Neutrophil (primary cell): ENCODE measurements at regions not wholly inside any gene's neighbourhood (a gene's known extent, or its start where the extent isn't known, plus 50 kb on each side); places are given as distances from the start of the nearest gene placed in this dataset.

ENCODE experiments used
- H3K27ac ChIP-seq: fragments of 200-600 bp; sonication (generic); 2 replicates; pipeline ENCODE4 v1.5.1; 2016; ENCODE audit warnings: mild to moderate bottlenecking, moderate library complexity
- H3K27me3 ChIP-seq: fragments of 200-600 bp; sonication (generic); 2 replicates; pipeline ENCODE4 v1.6.0; 2016; ENCODE audit warnings: mild to moderate bottlenecking
- H3K36me3 ChIP-seq: fragments of 200-600 bp; sonication (generic); 2 replicates; pipeline ENCODE4 v1.5.1; 2017
- H3K4me1 ChIP-seq, 2 experiments: fragments of 200-600 bp in 1 of 2; sonication (generic) in 1 of 2; 1 replicate in 1 of 2; 2 replicates in 1 of 2; pipeline versions ENCODE4 v1.5.1 to v1.6.1; 2013 to 2016; ENCODE audit warnings: low read depth in 1 of 2, low read length in 1 of 2, mild to moderate bottlenecking in 1 of 2, moderate library complexity in 1 of 2; ENCODE audit not compliant: control insufficient read depth in 1 of 2, insufficient read depth in 1 of 2
- H3K4me3 ChIP-seq, 2 experiments: fragments of 200-600 bp in 1 of 2; sonication (generic) in 1 of 2; 1 replicate in 1 of 2; 2 replicates in 1 of 2; pipeline ENCODE4 v1.5.1; 2013 to 2016; ENCODE audit warnings: low read depth in 1 of 2, low read length in 1 of 2, mild to moderate bottlenecking in 1 of 2, moderate library complexity in 1 of 2
- H3K9me3 ChIP-seq: fragments of 200-600 bp; sonication (generic); 2 replicates; pipeline ENCODE4 v1.5.1; 2016
- CTCF ChIP-seq: fragments of 200-600 bp; sonication (generic); IDR thresholded peaks from 2 replicates; pipeline ENCODE4 v1.5.1; 2016; ENCODE audit warnings: antibody characterized with exemption

GRCh38 chr5:67286006-67286405, 89.4 kb upstream of the CD180 start:
- no peaks in the 10 kb centered on the region for H3K9me3 ChIP-seq
- no peak overlapping the region for H3K4me3 ChIP-seq
- no peaks in the 10 kb centered on the region for H3K27me3 ChIP-seq
- H3K27ac ChIP-seq, result no peak overlapping the region
- H3K36me3 ChIP-seq, result no peaks in the 10 kb centered on the region
- H3K4me1 ChIP-seq, result peaks cover 0 to 8% of the 10 kb centered on the region in 2 experiments
- TF ChIP-seq CTCF, result no peak

- peaks cover 0 to 8% of the 10 kb centered on the region in 2 experiments for H3K4me1 ChIP-seq
- no peaks in the 10 kb centered on the region for H3K36me3 ChIP-seq
- no peak overlapping the region for H3K27ac ChIP-seq
- TF ChIP-seq CTCF, result no peak
- H3K27me3 ChIP-seq, result no peaks in the 10 kb centered on the region
- no peak overlapping the region for H3K4me3 ChIP-seq
- H3K9me3 ChIP-seq, result peaks cover 5% of the 10 kb centered on the region
Observed at GRCh38 chr5:67283988-67284487, 87.4 kb upstream of the CD180 start.

- H3K36me3 ChIP-seq, result no peaks in the 10 kb centered on the region
- H3K27ac ChIP-seq, result no peak overlapping the region
- peaks cover 9% of the 10 kb centered on the region for H3K9me3 ChIP-seq
- no peaks in the 10 kb centered on the region for H3K27me3 ChIP-seq
- peaks cover 0 to 8% of the 10 kb centered on the region in 2 experiments for H3K4me1 ChIP-seq
- H3K4me3 ChIP-seq, result no peak overlapping the region
- TF ChIP-seq CTCF, result no peak
Observed at GRCh38 chr5:67283275-67283987, 86.8 kb upstream of the CD180 start.

GRCh38 chr5:67281874-67282273, 85.3 kb upstream of the CD180 start:
- no peak overlapping the region for H3K4me3 ChIP-seq
- no peaks in the 10 kb centered on the region for H3K27me3 ChIP-seq
- TF ChIP-seq CTCF, result no peak
- H3K9me3 ChIP-seq, result peaks cover 15% of the 10 kb centered on the region
- no peaks in the 10 kb centered on the region for H3K36me3 ChIP-seq
- H3K27ac ChIP-seq, result no peak overlapping the region
- H3K4me1 ChIP-seq, result peaks cover 0 to 8% of the 10 kb centered on the region in 2 experiments

GRCh38 chr5:67273689-67274356, 77.2 kb upstream of the CD180 start:
- Histone ChIP-seq H3K4me1 (no peaks in the 10 kb centered on the region), H3K9me3 (peaks cover 9% of the 10 kb centered on the region), H3K27me3 (no peaks in the 10 kb centered on the region), H3K4me3 (no peak overlapping the region), H3K27ac (no peak overlapping the region), H3K36me3 (no peaks in the 10 kb centered on the region)
- TF ChIP-seq CTCF, result no peak
